GM19468 (cell line): ENCODE measurements at regions not wholly inside any gene's neighbourhood (a gene's known extent, or its start where the extent isn't known, plus 50 kb on each side); places are given as distances from the start of the nearest gene placed in this dataset.
"Not testable (repeated sequence)": the region's sequence is repeated elsewhere in the genome, so short reads cannot be mapped to it uniquely, and the experiment has no call there.

Source experiments
- ATAC-seq: cut with Tn5 transposase; IDR thresholded peaks from one replicate; pipeline ENCODE4 v1.9.1; 2021; ENCODE audit warnings: mild to moderate bottlenecking, moderate library complexity, moderate number of reproducible peaks; ENCODE audit not compliant: unreplicated experiment; ENCODE audit errors: extremely low read depth

DNA sequence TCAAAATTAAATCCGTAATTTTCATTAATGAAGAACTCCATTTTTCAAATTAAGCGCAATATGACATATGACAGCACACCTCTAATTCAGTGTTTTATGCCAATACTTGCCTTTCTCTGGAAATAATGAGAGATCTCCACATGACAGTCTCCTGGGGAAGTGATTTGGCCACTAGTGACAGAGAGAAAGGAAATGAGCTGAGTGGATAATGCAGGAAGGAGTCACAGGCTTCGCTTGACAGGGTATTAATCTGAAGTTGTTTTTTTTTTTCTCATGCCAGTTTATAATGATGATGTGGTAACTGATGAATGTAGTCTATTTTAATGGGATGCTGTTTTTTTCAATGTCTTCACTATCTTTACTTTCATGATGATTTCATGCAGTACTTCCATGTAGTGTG lies 1079.4 kb upstream of the GYPC start:
- ATAC-seq: no peak

DNA sequence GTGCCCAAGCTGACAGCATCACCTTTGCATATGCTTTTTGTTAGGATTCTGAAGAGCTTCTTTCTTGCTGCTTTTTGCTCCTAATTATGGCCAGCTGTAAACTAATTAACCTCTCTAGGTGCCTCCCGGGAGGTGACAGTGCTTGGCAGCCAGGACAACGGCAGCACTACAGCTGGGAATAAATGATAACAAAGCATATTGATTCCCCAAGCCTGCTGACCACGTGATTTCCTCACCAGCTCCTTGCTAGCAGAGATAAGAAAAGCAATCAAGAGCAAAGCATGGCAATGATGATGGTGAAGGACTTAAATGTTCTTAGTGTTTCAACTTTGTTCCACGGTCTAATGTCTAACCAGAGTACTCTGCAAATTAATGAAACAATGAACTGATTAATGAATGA lies 1074.4 kb upstream of the GYPC start:
- ATAC-seq: no peak

DNA sequence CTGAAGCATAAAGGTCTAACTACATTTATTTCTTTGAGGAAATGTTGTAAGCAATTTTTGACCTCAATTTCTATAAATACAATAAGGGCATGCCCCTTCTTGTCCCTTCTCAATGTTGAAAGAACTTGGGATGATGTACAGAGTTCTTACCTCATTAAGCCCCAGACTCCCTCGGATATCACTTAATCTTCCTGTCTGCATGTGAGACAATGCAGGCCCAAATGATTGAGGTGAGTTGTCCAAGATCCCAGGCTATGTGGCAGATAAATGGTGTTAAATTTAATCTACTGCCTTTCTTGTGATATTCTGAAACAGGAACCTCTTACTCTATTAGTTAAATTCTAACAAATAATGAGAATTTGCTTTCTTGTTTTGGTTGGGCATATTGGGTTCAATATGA lies 1073.4 kb upstream of the GYPC start:
- no peak for ATAC-seq

DNA sequence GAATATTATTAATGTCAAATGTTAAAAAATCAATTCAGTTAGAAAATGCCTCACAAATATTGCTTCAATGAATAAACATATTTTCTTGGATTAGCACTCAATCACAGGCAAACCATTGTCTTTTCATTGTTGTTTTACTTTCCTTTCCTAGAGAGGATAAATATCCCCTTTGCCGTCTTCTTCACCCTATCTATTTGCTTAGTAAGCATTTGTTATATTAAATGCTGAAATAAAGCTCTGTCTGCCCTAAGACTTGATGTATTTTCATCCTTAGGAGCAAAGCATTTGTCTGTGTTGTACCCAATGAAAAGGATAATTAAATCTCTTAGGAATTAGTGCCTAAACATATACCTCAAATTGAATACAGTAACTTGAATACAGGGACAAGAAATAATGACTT lies 1071.2 kb upstream of the GYPC start:
- no peak for ATAC-seq

DNA sequence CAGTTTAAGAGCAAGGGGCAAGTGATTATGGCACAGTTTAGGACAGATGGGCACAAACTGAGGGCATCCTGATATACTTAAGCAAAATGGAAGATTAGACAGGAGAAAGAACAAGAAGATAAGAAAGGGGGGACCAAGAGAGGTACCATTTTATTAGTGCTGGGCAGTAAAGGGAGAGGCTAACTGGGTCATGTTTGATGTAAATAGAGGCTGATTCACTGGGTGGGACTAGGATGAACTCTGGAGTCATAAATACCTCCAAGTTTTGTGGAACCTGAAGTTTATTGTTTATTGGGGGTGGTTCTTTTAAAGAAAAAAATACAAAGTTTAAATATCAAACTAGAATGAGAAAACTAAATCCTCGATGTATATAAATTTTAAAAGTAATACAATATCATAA lies 1067.2 kb upstream of the GYPC start:
- ATAC-seq: no peak

DNA sequence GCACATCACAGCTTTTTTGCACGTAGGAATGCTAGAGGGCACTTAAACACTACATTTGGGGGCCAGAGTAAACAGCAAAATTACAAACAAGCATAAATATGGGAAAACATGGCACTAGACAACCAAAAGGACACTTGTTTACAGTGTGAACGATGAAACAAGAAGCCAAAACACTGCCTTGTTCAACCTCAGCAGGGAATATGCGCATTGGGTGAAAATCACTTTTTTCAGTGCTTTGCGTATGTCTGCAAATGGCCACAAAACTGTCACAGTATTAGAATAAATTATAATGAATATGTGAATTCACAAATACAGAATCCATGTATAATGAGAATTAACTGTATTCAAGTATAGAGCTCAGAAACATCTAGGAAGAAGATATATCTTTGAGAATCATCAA lies 1064.0 kb upstream of the GYPC start:
- no peak for ATAC-seq

DNA sequence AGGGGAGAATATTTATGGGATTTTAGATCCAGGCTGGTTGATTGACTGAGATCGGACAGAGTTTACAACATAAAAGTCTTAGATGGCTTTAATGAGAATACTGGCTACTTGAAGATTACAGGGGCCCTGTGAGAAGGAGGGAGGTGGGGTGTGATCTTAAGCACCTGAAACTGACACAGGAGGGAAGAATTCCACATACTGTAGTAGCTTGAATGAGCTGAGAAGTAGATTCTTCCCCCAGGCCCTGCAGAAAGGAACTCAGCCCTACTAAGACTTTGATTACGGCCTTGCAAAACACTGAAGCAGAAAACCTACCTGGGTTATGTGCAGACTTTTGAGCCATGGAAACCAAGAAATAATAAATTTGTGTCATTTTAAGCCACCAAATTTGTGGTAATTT lies 1062.9 kb upstream of the GYPC start:
- ATAC-seq: no peak

DNA sequence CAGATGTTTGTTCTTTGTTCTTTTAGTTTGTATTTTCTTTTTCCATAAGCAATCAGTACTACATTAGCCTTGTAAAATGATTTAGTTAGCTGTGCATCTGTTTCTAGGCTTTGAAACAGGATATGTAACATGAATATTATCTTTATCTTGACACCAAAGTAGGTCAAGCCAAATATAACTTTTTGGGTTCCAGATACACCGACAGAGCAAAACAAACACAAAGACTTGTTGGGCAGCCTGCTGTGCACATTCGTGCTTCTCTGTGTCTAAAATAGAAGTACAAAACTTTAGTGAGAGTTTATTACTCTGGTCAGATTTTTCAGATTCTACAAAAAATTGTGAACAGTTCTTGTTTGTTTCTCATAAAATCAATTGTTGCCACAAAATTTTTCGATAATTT lies 1059.3 kb upstream of the GYPC start:
- ATAC-seq: no peak

DNA sequence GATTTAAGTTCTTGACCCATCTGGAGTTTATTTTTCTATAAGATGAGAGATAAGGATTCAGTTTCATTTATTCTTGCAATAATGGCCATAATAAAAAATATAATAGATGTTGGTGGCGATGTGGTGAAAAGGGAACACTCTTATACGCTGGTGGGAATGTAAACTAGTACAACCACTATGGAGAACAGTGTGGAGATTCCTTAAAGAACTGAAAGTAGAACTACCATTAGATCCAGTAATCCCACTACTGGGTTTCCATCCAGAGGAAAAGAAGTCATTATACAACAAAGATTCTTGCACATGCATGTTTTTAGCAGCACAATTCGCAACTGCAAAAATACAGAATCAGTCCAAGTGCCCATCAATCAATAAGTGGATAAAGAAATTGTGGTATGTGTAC lies 1040.5 kb upstream of the GYPC start:
- no peak for ATAC-seq

DNA sequence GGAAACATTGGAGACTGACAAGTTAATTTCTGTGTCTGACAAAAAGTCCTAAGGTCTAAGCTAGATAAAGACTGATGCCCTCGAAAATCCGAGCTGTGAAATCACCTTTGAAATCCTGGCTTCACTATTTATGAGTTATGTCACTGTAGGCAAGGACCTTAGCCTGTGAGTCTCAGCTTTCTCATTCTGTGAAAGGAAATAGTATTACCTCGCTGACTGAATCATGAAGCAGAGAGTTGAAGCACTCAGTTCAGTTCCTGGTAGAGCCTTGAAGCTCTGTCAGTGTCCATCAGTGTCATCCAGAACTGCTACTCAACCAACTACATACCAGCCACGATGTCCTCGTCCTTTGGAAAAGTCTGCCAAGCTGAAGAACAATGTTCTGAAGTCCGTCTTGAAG lies 1025.6 kb upstream of the GYPC start:
- no peak for ATAC-seq

DNA sequence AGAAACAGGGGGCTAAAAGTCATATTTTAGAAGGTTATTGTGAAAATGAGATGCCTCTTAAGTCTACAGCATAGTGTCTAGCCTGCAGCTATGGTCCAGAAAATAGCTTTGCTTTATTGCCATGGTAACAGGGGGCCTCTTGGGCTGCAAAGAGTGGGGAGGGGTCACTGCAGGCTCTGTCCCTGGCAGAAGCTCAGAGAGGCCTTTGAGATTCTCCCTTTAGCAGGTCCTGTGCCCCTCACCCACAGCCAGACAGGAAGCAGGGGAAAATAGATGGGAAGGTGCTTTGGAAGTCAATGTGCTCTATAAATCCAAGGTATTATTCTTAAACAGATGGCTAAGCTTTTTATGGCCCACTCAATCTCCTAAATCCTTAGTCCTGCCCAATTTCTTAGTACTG lies 1021.3 kb upstream of the GYPC start:
- no peak for ATAC-seq

DNA sequence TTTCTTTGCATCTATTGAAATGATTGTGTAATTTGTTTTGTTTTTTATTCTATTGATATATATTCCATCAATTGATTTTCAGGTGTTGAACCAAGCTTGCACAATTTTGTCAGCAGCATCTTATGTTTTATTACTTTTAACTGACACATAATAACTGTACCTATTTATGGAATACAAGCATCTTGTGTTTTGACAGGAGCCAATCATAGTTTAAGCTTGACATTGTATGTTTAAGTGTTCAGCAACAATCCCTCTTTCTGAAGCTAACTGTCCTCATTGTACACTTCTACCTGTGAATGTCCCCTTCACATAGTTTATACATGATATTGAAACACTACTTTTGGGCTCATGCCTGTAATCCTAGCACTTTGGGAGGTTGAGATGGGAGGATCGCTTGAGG lies 1017.6 kb upstream of the GYPC start:
- ATAC-seq: no peak

DNA sequence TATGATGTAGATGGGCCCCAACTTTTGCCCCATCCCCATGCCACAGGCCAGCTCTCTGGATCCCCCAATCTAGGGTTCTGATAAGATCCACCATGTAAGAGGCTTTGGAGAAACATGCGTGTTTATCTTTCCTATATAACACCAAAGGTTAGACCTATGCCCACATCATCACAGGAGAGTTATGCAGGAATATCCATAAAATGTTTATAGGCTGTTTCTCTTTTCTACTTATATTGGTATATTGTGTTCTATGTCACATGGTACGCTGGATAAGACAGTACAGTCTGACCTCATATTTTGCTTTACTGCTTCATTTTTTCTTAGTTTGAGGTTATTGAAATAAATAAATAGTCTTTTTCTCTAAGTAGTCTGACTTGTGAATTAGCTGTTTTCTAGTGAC lies 1013.9 kb upstream of the GYPC start:
- no peak for ATAC-seq

DNA sequence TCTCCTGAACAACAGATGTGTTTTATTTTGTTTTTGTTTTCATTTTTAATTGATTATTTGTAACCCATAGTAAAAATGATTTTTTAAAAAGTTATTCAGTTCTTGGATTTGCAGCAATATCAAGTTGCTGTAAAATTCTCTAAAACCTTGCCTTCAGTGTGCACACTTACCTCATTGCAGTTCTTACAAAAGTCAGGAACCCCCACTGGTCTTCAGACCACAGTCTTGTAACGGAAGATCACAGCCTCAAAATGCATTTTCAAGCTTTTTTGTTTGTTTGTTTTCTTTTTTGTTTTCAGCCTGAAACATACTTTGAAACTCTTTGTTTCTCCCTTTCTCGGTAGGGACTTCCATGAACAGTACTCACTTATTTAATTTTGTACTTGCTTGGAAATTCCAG lies 1012.8 kb upstream of the GYPC start:
- ATAC-seq: no peak

DNA sequence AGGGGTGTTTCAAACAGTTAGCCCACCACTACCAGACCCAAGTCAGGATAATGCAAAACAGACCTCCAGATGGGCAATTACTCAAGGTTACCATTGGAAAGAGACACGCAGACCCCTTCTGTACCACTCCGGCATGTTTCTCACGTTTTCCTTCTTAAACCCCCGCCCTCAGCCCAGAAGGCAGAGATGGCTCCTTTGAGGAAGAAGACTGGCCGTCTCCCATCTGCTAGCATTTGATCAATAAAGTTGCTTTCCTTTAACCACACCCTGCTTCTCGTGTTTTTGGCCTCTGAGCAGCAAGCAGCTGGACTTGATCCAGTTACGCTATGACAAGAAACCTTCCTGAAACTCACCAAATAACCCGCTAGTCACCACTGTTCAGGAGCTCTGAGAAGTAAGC lies 1012.4 kb upstream of the GYPC start:
- ATAC-seq: no peak

DNA sequence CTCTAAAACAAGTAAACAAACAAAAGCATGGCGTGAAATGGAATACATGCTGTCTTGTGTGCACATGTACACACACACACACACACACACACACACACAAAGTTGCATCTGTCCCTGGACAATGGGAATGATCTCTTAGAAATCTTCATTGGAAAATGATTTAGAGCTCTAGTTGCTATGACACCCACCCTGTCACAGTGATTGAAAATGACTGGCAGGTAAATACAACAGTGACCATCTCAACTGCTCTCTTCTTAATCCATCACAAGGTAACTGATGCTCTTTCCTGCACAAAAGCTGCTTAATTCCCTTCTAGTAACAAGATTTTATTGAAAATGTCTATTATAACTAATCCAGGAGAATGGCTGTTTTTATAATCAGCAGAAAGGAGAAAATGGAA lies 1011.7 kb upstream of the GYPC start:
- no peak for ATAC-seq

DNA sequence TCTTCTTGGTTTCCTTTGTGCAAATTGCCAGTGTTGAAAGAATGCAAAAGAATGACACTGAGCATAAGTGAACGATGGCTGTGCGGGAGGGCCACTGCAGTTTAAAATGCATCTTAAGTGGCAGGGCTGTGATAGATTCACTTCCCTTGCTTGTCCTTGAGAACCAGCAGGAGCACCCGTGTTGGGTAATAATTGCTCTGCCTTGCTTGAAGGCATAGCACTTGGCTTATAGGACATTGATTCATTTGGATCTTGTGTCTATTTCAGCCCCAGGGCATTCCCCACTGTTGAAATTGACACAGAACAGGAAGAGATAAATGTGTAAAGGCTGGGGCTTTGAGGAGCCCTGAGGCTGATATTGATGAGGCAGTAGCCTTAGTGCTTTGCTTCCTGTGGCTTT lies 1003.7 kb upstream of the GYPC start:
- no peak for ATAC-seq

DNA sequence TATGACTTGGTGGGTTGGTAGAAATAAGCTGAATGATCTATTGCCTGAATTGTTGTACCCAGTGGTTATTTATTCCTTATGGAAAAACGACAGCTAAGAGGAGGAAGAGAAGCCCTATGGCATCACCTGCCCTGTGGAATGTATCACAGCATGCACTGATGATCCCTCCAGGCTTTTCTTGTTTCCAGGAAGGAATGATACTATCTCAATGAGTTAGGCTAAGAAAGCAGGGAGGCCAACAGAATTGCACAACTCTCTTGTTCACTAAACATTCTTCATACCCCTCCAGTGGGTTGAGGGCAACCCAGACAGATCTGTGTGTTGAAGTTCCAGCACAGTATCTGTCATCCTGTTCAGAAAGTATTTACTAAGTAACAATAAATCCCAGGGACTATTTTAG lies 1001.7 kb upstream of the GYPC start:
- ATAC-seq: no peak

DNA sequence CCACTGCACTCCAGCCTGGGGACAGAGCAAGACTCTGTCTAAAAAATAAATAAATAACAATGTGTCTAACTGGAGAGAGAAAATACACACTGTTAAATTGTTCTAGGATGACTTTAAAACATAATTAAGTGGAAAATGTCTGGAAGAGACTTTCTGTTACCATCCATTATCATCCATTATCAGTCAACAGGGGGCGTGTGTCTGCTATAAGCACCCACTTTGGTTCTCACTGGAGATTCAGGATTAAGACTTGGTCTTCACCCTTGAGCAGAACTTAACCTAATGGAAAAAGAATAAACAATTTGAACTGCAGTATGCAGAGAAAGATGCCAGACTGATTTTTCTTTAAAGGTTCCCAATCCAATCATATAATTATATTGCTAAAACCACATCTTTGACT lies 999.8 kb upstream of the GYPC start:
- ATAC-seq: no peak

DNA sequence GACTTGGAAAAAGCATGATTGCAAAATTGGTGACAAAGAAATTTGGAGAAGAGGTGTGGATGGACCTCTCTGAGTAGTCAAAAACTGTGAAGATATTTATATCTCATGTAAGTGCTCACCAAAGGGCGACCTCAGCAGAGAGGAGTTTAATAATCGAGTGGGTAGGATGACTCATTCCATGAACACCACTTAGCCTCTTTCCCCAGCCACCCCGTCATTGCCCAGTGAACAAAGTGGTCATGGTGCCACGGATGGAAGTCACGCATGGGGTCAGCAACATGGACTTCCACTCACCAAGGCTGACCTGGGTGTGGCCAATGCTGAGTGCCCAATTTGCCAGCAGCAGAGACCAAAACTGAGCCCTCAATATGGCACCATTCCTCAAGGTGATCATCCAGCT lies 997.4 kb upstream of the GYPC start:
- no peak for ATAC-seq

DNA sequence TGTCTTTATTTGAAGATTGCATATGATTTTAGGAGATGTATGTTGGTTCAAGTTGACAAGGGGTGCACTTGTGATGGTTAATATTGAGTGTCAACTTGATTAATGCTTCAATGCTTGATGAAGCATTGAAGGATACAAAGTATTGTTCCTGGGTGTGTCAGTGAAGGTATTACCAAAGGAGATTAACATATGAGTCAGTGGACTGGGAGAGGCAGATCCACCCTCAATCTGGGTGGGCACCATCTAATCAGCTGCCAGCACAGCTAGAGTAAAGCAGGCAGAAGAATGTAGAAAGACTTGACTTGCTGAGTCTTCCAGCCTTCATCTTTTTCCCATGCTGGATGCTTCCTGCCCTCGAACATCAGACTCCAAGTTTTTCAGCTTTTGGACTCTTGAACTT lies 995.6 kb upstream of the GYPC start:
- ATAC-seq: not testable (repeated sequence)

DNA sequence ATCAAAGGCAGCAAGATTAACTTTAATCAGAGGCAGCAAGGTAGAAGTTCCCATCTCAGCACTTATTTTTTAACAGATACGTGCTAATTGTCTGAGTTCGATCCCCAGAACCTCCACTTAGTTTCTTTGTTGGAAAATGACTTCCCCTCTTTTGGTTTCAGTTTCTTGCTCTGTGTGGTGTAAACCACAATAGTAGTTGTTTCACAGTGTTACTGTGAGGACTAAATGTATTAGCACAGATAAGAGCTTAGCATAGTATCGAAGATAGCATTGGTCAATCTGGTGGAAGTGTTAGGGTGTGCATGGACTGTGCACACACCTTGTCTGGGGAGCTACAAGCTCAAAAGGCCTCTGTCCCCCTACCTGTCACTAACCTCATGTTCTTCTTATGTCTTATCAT lies 988.3 kb upstream of the GYPC start:
- ATAC-seq: no peak

DNA sequence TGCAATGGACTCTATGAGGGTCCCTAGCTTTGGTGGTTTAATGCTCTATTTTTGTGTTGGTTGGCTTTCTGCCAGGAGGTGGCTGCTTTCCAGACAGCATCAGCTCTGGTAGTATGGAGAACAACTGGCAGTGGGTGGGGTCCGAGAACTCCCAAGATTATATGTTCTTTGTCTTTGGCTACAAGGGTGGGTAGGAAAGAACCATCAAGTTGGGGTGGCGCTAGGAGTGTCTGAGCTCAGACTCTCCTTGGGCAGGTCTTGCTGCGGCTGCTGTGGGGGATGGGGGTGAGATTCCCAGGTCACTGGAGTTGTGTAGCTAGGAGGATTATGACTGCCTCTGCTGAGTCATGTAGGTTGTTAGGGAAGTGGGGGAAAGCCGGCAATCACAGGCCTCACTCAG lies 976.1 kb upstream of the GYPC start:
- ATAC-seq: no peak
